ENCODE measurements at regions not wholly inside any gene's neighbourhood (a gene's known extent, or its start where the extent isn't known, plus 50 kb on each side); places are given as distances from the start of the nearest gene placed in this dataset.

GRCh38 chr4:128341634-128342033 is 54.0 kb upstream of the PGRMC2 start:
- Mint-ChIP-seq H3K9me3 (ENCODE audit: low read depth) (peaks cover 6% of the 10 kb centered on the region), H3K36me3 (ENCODE audit: low read depth) (peaks cover 1% of the 10 kb centered on the region), H3K27me3 (ENCODE audit: low read depth) (no peaks in the 10 kb centered on the region), H3K4me1 (ENCODE audit: low read depth) (peaks cover 17% of the 10 kb centered on the region), H3K27ac (ENCODE audit: unreplicated experiment) (no peak overlapping the region), H3K4me3 (ENCODE audit: unreplicated experiment) (no peak overlapping the region)
- TF ChIP-seq CTCF (IDR thresholded peaks at IDR 0.05), result peak; percentile 30
- no peak for DNase-seq (ENCODE audit: low spot score)

- TF ChIP-seq CTCF (IDR thresholded peaks at IDR 0.05), result no peak
- no peak overlapping the region for H3K4me3 Mint-ChIP-seq (ENCODE audit: unreplicated experiment)
- H3K27ac Mint-ChIP-seq (ENCODE audit: unreplicated experiment), result no peak overlapping the region
- H3K4me1 Mint-ChIP-seq (ENCODE audit: low read depth), result peaks cover 16% of the 10 kb centered on the region
- H3K27me3 Mint-ChIP-seq (ENCODE audit: low read depth), result no peaks in the 10 kb centered on the region
- H3K9me3 Mint-ChIP-seq (ENCODE audit: low read depth), result no peaks in the 10 kb centered on the region
- no peak for DNase-seq (ENCODE audit: low spot score)
- peaks cover 1% of the 10 kb centered on the region for H3K36me3 Mint-ChIP-seq (ENCODE audit: low read depth)
Measured at GRCh38 chr4:128338634-128339355, 51.2 kb upstream of the PGRMC2 start.

- H3K27me3 Mint-ChIP-seq (ENCODE audit: low read depth), result no peaks in the 10 kb centered on the region
- H3K36me3 Mint-ChIP-seq (ENCODE audit: low read depth), result peaks cover 1% of the 10 kb centered on the region
- H3K4me3 Mint-ChIP-seq (ENCODE audit: unreplicated experiment), result no peak overlapping the region
- no peak for TF ChIP-seq CTCF (IDR thresholded peaks at IDR 0.05)
- H3K4me1 Mint-ChIP-seq (ENCODE audit: low read depth), result peaks cover 25% of the 10 kb centered on the region
- H3K9me3 Mint-ChIP-seq (ENCODE audit: low read depth), result no peaks in the 10 kb centered on the region
- no peak for DNase-seq (ENCODE audit: low spot score)
- H3K27ac Mint-ChIP-seq (ENCODE audit: unreplicated experiment), result no peak overlapping the region
Measured at GRCh38 chr4:128337863-128338262, 50.2 kb upstream of the PGRMC2 start.
